IMR-90 (cell line): ENCODE measurements at regions not wholly inside any gene's neighbourhood (a gene's known extent, or its start where the extent isn't known, plus 50 kb on each side); places are given as distances from the start of the nearest gene placed in this dataset.

Source experiments
- ATAC-seq: fragments of 200-7000 bp; cut with Tn5 transposase; 2 replicates; pipeline ENCODE4 v1.9.1; 2020; ENCODE audit warnings: low read depth, mild to moderate bottlenecking, moderate library complexity
- BruUV-seq: library from RNA; stranded (reverse); fragments of 400-500 nt; replicated peaks from 2 replicates; lab custom pipeline; 2021; lab: Mats Ljungman, UMichigan
- CTCF ChIA-PET: fragments of 300-600 bp; formaldehyde crosslinking; extraction: SDS; loops from one replicate; lab custom pipeline; 2021; ENCODE audit warnings: antibody characterized with exemption; lab: Yijun Ruan, JAX
- POLR2A ChIA-PET: fragments of 300-600 bp; sonication (Branson Sonifier 250); formaldehyde crosslinking; loops from one replicate; lab custom pipeline; 2022; ENCODE audit warnings: antibody characterized with exemption; ENCODE audit not compliant: unreplicated experiment; lab: Charles Lee
- DNase-seq: peaks from one replicate; pipeline ENCODE4 v3.0.0; 2013
- H2AFZ ChIP-seq: replicated peaks from 2 replicates; pipeline ENCODE3; 2013; ENCODE audit warnings: low read length, mild to moderate bottlenecking; ENCODE audit not compliant: poor library complexity
- H2AK5ac ChIP-seq: 2 replicates; pipeline ENCODE4 v1.6.1; 2013; ENCODE audit warnings: low read depth, low read length, inconsistent platforms
- H2AK9ac ChIP-seq: replicated peaks from 2 replicates; pipeline ENCODE3; 2013; ENCODE audit warnings: mild to moderate bottlenecking, low read depth, low read length, moderate library complexity; ENCODE audit not compliant: poor library complexity
- H2BK120ac ChIP-seq: 2 replicates; pipeline ENCODE4 v1.6.1; 2013; ENCODE audit warnings: low read depth, low read length, inconsistent platforms
- H2BK15ac ChIP-seq: 3 replicates; pipeline ENCODE4 v1.6.1; 2013; ENCODE audit warnings: low read depth, low read length, inconsistent platforms
- H2BK20ac ChIP-seq: 2 replicates; pipeline ENCODE4 v1.6.1; 2013; ENCODE audit warnings: low read depth, mild to moderate bottlenecking, inconsistent platforms, low read length, moderate library complexity
- H2BK5ac ChIP-seq: 2 replicates; pipeline ENCODE4 v1.6.1; 2013; ENCODE audit warnings: mild to moderate bottlenecking, low read depth, low read length, inconsistent platforms; ENCODE audit not compliant: poor library complexity, severe bottlenecking
- H3K14ac ChIP-seq: replicated peaks from 2 replicates; pipeline ENCODE4 v1.6.1; 2013; ENCODE audit warnings: low read depth, low read length, inconsistent platforms
- H3K18ac ChIP-seq: 2 replicates; pipeline ENCODE4 v1.6.1; 2013; ENCODE audit warnings: low read depth, low read length, control low read depth
- H3K23ac ChIP-seq: 2 replicates; pipeline ENCODE4 v1.6.1; 2013; ENCODE audit warnings: low read depth, low read length, inconsistent platforms
- H3K27ac ChIP-seq: 2 replicates; pipeline ENCODE4 v1.5.1; 2013; ENCODE audit warnings: mild to moderate bottlenecking, control low read depth, low read length; ENCODE audit not compliant: insufficient read depth
- H3K27me3 ChIP-seq: 2 replicates; pipeline ENCODE4 v1.6.1; 2013; ENCODE audit warnings: low read length; ENCODE audit not compliant: control insufficient read depth, insufficient read depth
- H3K36me3 ChIP-seq: 2 replicates; pipeline ENCODE4 v1.6.1; 2013; ENCODE audit warnings: low read length, mixed read lengths; ENCODE audit not compliant: control insufficient read depth, insufficient read depth
- H3K4ac ChIP-seq: 2 replicates; pipeline ENCODE4 v1.6.1; 2013; ENCODE audit warnings: low read depth, low read length, inconsistent platforms
- H3K4me1 ChIP-seq: 2 replicates; pipeline ENCODE4 v1.6.1; 2013; ENCODE audit warnings: low read length, mixed read lengths; ENCODE audit not compliant: control insufficient read depth, insufficient read depth
- H3K4me2 ChIP-seq: 2 replicates; pipeline ENCODE4 v1.6.1; 2013; ENCODE audit warnings: low read depth, mild to moderate bottlenecking, control low read depth, low read length, moderate library complexity
- H3K4me3 ChIP-seq: 2 replicates; pipeline ENCODE4 v1.5.1; 2013; ENCODE audit warnings: low read depth, mild to moderate bottlenecking, control low read depth, low read length, moderate library complexity; ENCODE audit not compliant: insufficient read depth
- H3K56ac ChIP-seq: 2 replicates; pipeline ENCODE4 v1.6.1; 2013; ENCODE audit warnings: low read length, inconsistent platforms; ENCODE audit not compliant: insufficient read depth; ENCODE audit errors: extremely low read depth
- H3K79me1 ChIP-seq, 2 experiments: 2 replicates each; pipeline ENCODE4 v1.6.1; 2013; ENCODE audit warnings: low read length in 2 of 2, inconsistent platforms in 1 of 2, low read depth in 1 of 2
- H3K9ac ChIP-seq: 2 replicates; pipeline ENCODE4 v1.6.1; 2013; ENCODE audit warnings: low read depth, low read length, control low read depth
- H3K9me1 ChIP-seq: 2 replicates; pipeline ENCODE4 v1.6.1; 2013; ENCODE audit warnings: low read length, inconsistent platforms; ENCODE audit not compliant: insufficient read depth
- H3K9me3 ChIP-seq: 2 replicates; pipeline ENCODE4 v1.6.1; 2013; ENCODE audit warnings: low read length; ENCODE audit not compliant: control insufficient read depth, insufficient read depth
- H4K20me1 ChIP-seq: 2 replicates; pipeline ENCODE4 v1.6.1; 2013; ENCODE audit warnings: low read length, inconsistent platforms; ENCODE audit not compliant: insufficient read depth
- H4K5ac ChIP-seq: 2 replicates; pipeline ENCODE4 v1.6.1; 2013; ENCODE audit warnings: mild to moderate bottlenecking, low read depth, low read length, control low read depth
- H4K8ac ChIP-seq, 2 experiments: 2 replicates each; pipeline ENCODE4 v1.6.1; 2013; ENCODE audit warnings: low read depth in 2 of 2, low read length in 2 of 2, control low read depth in 1 of 2, inconsistent platforms in 1 of 2
- H4K91ac ChIP-seq: 2 replicates; pipeline ENCODE4 v1.6.1; 2013; ENCODE audit warnings: low read depth, low read length, inconsistent platforms; ENCODE audit not compliant: insufficient read depth
- BHLHE40 ChIP-seq: fragments of 150-350 bp; IDR thresholded peaks from 2 replicates; pipeline ENCODE4 v1.6.1; 2016; ENCODE audit warnings: mild to moderate bottlenecking, low read depth, low read length
- CEBPB ChIP-seq: IDR thresholded peaks from 2 replicates; pipeline ENCODE4 v1.6.1; 2012; ENCODE audit warnings: low read depth, low read length, improper control_type of control experiment
- CHD1 ChIP-seq: IDR thresholded peaks from 2 replicates; pipeline ENCODE4 v1.6.1; 2012; ENCODE audit warnings: low read depth, low read length, improper control_type of control experiment
- FOS ChIP-seq: fragments of 150-350 bp; IDR thresholded peaks from 2 replicates; pipeline ENCODE4 v1.6.1; 2016; ENCODE audit warnings: low read depth, low read length
- MAFK ChIP-seq: IDR thresholded peaks from 2 replicates; pipeline ENCODE4 v1.6.1; 2012; ENCODE audit warnings: low read depth, low read length, improper control_type of control experiment
- MAZ ChIP-seq: IDR thresholded peaks from 2 replicates; pipeline ENCODE4 v1.6.1; 2012; ENCODE audit warnings: low read depth, mild to moderate bottlenecking, low read length, improper control_type of control experiment, moderate library complexity, borderline replicate concordance
- MXI1 ChIP-seq: IDR thresholded peaks from 2 replicates; pipeline ENCODE4 v1.6.1; 2012; ENCODE audit warnings: low read depth, mild to moderate bottlenecking, low read length, moderate library complexity, borderline replicate concordance
- NFE2L2 ChIP-seq: fragments of 150-350 bp; IDR thresholded peaks from 2 replicates; pipeline ENCODE4 v1.6.1; 2016; ENCODE audit warnings: low read depth, mild to moderate bottlenecking, low read length
- POLR2A ChIP-seq: IDR thresholded peaks from 2 replicates; pipeline ENCODE4 v1.6.1; 2012; ENCODE audit warnings: mild to moderate bottlenecking, low read depth, low read length
- RAD21 ChIP-seq: IDR thresholded peaks from 2 replicates; pipeline ENCODE4 v1.6.1; 2012; ENCODE audit warnings: low read length, improper control_type of control experiment
- RCOR1 ChIP-seq: IDR thresholded peaks from 2 replicates; pipeline ENCODE4 v1.6.1; 2012; ENCODE audit warnings: mild to moderate bottlenecking, low read length, improper control_type of control experiment; ENCODE audit not compliant: insufficient replicate concordance
- RFX5 ChIP-seq: IDR thresholded peaks from 2 replicates; pipeline ENCODE4 v1.8.0; 2012; ENCODE audit warnings: low read depth, mild to moderate bottlenecking, low read length, moderate library complexity
- SMC3 ChIP-seq: fragments of 150-350 bp; IDR thresholded peaks from 2 replicates; pipeline ENCODE4 v1.6.1; 2016; ENCODE audit warnings: low read depth, mild to moderate bottlenecking, antibody characterized with exemption, low read length, moderate library complexity
- WGBS, 2 experiments: methylation state at CpG; one replicate each; pipeline versions ENCODE4 v1.1.5 to v1.1.7; 2013; ENCODE audit warnings: missing lambda C conversion rate in 2 of 2; ENCODE audit not compliant: insufficient read length in 1 of 2; ENCODE audit errors: extremely low coverage in 2 of 2; 5-methylcytosine and 5-hydroxymethylcytosine counted together
- dilution Hi-C: fragments of 300-500 bp; cut with HindIII; formaldehyde crosslinking; loops from one replicate; pipeline ENCODE4 v1.14.3; 2018; ENCODE audit warnings: low sequenced_read_pairs; ENCODE audit not compliant: unreplicated experiment
- in situ Hi-C: fragments of 300-500 bp; cut with MboI; formaldehyde crosslinking; loops from 3 replicates; pipeline ENCODE4 v1.14.3; 2019; ENCODE audit warnings: low sequenced_read_pairs, inconsistent platforms, mixed read lengths
- intact Hi-C: fragments of 100-400 bp; cut with micrococcal nuclease; formaldehyde crosslinking; loops from 2 replicates; pipeline ENCODE4 v1.10.0; 2022
- TF ChIP-seq, protein P1 (sequence below): fragments of 150-350 bp; IDR thresholded peaks from 2 replicates; pipeline ENCODE4 v1.6.1; 2017; ENCODE audit warnings: mild to moderate bottlenecking, antibody characterized with exemption, low read length, low read depth
- TF ChIP-seq, protein P2 (sequence below): conservative IDR thresholded peaks from 2 replicates; pipeline ENCODE4 v1.5.1; 2012; ENCODE audit warnings: mild to moderate bottlenecking, low read depth, low read length, improper control_type of control experiment
- TF ChIP-seq, protein P3 (sequence below): fragments of 150-350 bp; IDR thresholded peaks from 2 replicates; pipeline ENCODE4 v1.6.1; 2016; ENCODE audit warnings: low read depth, mild to moderate bottlenecking, low read length, moderate library complexity, borderline replicate concordance

DNA sequence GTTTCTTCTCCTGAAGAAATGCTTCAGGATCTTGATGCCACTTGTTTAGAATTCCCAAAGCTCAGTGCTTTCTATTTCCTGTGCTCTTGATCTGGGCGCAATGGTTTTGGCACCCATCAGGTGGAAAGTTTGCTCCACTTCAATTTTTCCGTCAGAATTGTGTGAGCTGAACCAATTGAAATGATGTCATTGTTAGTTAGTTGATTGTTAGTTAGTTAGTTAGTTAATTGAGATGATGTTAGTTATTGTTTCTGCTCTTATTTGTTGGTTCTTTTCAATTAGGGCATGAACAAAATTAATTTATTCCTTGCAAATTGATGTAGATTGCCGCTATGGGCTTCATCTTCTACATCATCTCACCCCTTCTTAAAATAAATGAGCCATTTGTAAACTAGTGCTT lies 252.6 kb downstream of the BAMBI start:
- no peak overlapping the region for H4K5ac ChIP-seq
- dilution Hi-C loops = no loop called here
- no peaks in the 10 kb centered on the region for H3K36me3 ChIP-seq
- H2BK15ac ChIP-seq = no peak overlapping the region
- no peak overlapping the region for H3K27ac ChIP-seq
- H2AFZ ChIP-seq = no peak overlapping the region
- no peak overlapping the region for H4K8ac ChIP-seq
- in situ Hi-C loops = no loop called here
- H3K4me2 ChIP-seq = no peak overlapping the region
- H3K9ac ChIP-seq = no peak overlapping the region
- H3K4ac ChIP-seq = no peak overlapping the region
- no peaks in the 10 kb centered on the region for H3K27me3 ChIP-seq
- ChIA-PET POLR2A (no interaction called here), CTCF (interaction anchor here (0.6 kb wide), 1 partner anchor 377 kb away, joined by 3 read pairs; no protein-coding TSS in a partner anchor)
- H2BK120ac ChIP-seq = no peak overlapping the region
- no peaks in the 10 kb centered on the region for H4K20me1 ChIP-seq
- no peak overlapping the region for H4K91ac ChIP-seq
- no peak for ATAC-seq
- no peak overlapping the region for H3K18ac ChIP-seq
- H3K9me1 ChIP-seq = no peaks in the 10 kb centered on the region
- H2BK5ac ChIP-seq = no peak overlapping the region
- WGBS, 2 experiments = 100% methylated on average over 1 of the region's 3 CpGs; no CpG with 5 or more reads in 1 of the 2 experiments
- no peak overlapping the region for H3K23ac ChIP-seq
- no peak overlapping the region for H3K56ac ChIP-seq
- no peak overlapping the region for H3K4me3 ChIP-seq
- H3K9me3 ChIP-seq = no peaks in the 10 kb centered on the region
- no peak overlapping the region for H2BK20ac ChIP-seq
- no peak overlapping the region for H3K14ac ChIP-seq
- H2AK9ac ChIP-seq = no peak overlapping the region
- no peak for DNase-seq
- no TSS peak for BruUV-seq
- intact Hi-C loops = no loop called here
- no peaks in the 10 kb centered on the region for H3K79me1 ChIP-seq
- H2AK5ac ChIP-seq = no peak overlapping the region
- TF ChIP-seq RAD21 (no peak), FOS (no peak), RCOR1 (no peak), MAFK (no peak), RFX5 (no peak), NFE2L2 (no peak), CHD1 (no peak), POLR2A (no peak), MXI1 (no peak), CEBPB (no peak), MAZ (no peak), BHLHE40 (no peak), SMC3 (no peak)
- TF ChIP-seq, protein P1, sequence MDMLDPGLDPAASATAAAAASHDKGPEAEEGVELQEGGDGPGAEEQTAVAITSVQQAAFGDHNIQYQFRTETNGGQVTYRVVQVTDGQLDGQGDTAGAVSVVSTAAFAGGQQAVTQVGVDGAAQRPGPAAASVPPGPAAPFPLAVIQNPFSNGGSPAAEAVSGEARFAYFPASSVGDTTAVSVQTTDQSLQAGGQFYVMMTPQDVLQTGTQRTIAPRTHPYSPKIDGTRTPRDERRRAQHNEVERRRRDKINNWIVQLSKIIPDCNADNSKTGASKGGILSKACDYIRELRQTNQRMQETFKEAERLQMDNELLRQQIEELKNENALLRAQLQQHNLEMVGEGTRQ = no peak
- TF ChIP-seq, protein P2, sequence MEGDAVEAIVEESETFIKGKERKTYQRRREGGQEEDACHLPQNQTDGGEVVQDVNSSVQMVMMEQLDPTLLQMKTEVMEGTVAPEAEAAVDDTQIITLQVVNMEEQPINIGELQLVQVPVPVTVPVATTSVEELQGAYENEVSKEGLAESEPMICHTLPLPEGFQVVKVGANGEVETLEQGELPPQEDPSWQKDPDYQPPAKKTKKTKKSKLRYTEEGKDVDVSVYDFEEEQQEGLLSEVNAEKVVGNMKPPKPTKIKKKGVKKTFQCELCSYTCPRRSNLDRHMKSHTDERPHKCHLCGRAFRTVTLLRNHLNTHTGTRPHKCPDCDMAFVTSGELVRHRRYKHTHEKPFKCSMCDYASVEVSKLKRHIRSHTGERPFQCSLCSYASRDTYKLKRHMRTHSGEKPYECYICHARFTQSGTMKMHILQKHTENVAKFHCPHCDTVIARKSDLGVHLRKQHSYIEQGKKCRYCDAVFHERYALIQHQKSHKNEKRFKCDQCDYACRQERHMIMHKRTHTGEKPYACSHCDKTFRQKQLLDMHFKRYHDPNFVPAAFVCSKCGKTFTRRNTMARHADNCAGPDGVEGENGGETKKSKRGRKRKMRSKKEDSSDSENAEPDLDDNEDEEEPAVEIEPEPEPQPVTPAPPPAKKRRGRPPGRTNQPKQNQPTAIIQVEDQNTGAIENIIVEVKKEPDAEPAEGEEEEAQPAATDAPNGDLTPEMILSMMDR = no peak
- TF ChIP-seq, protein P3, sequence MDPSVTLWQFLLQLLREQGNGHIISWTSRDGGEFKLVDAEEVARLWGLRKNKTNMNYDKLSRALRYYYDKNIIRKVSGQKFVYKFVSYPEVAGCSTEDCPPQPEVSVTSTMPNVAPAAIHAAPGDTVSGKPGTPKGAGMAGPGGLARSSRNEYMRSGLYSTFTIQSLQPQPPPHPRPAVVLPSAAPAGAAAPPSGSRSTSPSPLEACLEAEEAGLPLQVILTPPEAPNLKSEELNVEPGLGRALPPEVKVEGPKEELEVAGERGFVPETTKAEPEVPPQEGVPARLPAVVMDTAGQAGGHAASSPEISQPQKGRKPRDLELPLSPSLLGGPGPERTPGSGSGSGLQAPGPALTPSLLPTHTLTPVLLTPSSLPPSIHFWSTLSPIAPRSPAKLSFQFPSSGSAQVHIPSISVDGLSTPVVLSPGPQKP = no peak
- 0 out of 2 replicates have a peak, but pooled peaks cover 2% of the 10 kb centered on the region for H3K4me1 ChIP-seq
